ENCODE measurements at regions not wholly inside any gene's neighbourhood (a gene's known extent, or its start where the extent isn't known, plus 50 kb on each side); places are given as distances from the start of the nearest gene placed in this dataset.

DNA sequence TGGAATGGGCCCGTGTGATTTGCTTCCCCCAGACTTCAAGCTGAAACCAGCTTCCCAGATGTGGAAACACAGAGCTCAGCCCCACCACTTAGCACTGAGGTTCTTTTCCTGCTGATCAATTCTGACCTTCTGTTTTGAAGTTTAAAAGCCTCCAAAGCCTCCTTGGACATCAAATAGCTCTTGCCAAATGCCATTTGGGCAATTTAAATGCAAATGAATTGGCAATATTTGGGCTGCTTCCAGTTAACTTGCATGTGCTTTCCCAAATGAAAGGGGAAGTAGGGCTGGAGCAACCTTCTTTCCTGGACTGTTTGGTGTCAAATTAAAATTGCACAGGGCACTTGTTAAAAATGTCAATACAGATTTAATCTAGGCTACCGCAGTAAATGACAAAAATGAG lies 710.5 kb downstream of the TLR4 start:
- Histone ChIP-seq H3K9me3 (ENCODE audit: control insufficient read depth in 2 of 3, insufficient read depth in 1 of 3, low read length in 3 of 3) (no peaks in the 10 kb centered on the region), H3K27me3 (ENCODE audit: control insufficient read depth, insufficient read depth, low read length) (no peaks in the 10 kb centered on the region), H3K27ac (ENCODE audit: low read depth in 2 of 2, low read length in 2 of 2) (no peak overlapping the region), H3K9ac (ENCODE audit: low read length in 3 of 3) (no peak overlapping the region), H3K4me3 (ENCODE audit: low read length in 3 of 3) (no peak overlapping the region), H3K36me3 (ENCODE audit: control insufficient read depth in 2 of 3, insufficient read depth in 3 of 3, low read length in 3 of 3) (no peaks in the 10 kb centered on the region), H3K4me1 (ENCODE audit: control insufficient read depth in 2 of 3, insufficient read depth in 2 of 3, low read depth in 1 of 3, low read length in 3 of 3) (no peaks in the 10 kb centered on the region)
- intact Hi-C loops (cut with DNase I), result no loop called here
- FAIRE-seq, result no peak
- no peak for DNase-seq
- TF ChIP-seq, protein P1, sequence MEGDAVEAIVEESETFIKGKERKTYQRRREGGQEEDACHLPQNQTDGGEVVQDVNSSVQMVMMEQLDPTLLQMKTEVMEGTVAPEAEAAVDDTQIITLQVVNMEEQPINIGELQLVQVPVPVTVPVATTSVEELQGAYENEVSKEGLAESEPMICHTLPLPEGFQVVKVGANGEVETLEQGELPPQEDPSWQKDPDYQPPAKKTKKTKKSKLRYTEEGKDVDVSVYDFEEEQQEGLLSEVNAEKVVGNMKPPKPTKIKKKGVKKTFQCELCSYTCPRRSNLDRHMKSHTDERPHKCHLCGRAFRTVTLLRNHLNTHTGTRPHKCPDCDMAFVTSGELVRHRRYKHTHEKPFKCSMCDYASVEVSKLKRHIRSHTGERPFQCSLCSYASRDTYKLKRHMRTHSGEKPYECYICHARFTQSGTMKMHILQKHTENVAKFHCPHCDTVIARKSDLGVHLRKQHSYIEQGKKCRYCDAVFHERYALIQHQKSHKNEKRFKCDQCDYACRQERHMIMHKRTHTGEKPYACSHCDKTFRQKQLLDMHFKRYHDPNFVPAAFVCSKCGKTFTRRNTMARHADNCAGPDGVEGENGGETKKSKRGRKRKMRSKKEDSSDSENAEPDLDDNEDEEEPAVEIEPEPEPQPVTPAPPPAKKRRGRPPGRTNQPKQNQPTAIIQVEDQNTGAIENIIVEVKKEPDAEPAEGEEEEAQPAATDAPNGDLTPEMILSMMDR (IDR thresholded peaks at IDR 0.05; ENCODE audit: borderline replicate concordance, extremely low read depth, insufficient read depth), result no peak

DNA sequence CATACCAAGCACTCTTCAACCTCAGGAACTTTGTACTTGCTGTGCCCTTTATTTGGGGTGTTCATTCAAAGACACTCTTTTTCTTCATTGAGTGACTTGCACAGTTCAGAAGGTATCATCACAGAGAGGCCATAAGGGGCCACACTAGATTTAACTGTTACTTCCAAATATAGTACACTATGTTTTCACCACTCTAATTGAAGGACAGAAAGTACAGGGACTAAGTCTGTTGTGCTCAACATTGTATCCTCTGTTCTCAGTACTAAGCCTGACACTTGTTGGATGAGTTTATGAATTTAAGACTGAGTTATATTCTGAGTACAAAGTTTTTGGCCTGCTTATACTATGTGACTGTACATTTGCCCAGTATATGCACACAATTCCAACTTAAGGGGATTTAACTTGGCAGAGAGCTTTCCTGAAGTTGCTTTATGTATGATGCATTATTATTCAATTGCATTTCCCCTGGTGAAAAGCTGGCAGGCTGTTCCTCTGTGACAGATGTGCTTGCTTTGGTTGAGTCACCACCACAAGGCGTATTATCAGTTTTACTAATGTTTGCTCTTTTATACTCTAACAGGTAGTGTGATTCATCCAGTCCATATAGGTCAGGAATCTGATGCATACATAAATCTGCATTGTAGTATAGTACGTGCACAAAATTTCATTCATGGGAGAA lies 714.8 kb downstream of the TLR4 start:
- no peak for DNase-seq

DNA sequence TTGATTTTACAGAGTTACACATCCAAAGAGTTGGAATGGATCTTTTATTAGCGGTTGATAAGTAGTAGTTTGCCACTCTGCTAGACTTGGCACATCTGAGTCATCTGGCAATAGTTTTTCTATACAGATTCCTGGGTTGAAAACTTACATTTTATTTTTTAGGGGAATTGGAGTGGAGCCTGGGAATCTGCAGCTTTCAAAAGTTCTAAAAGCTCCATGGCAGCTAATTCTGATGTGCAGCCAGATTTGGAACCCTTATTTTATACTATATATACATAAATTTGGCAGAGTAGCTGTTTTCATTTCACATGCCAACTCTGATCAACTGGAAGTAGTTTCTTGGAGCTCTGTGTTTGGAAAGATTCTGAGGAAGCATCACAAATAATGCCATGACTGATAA lies 715.5 kb downstream of the TLR4 start:
- H3K4me1 ChIP-seq (ENCODE audit: control insufficient read depth in 2 of 3, insufficient read depth in 2 of 3, low read depth in 1 of 3, low read length in 3 of 3), result no peaks in the 10 kb centered on the region
- no peak for FAIRE-seq
- no peaks in the 10 kb centered on the region for H3K36me3 ChIP-seq (ENCODE audit: control insufficient read depth in 2 of 3, insufficient read depth in 3 of 3, low read length in 3 of 3)
- no peaks in the 10 kb centered on the region for H3K27me3 ChIP-seq (ENCODE audit: control insufficient read depth, insufficient read depth, low read length)
- no peak overlapping the region for H3K27ac ChIP-seq (ENCODE audit: low read depth in 2 of 2, low read length in 2 of 2)
- intact Hi-C loops (cut with DNase I), result no loop called here
- TF ChIP-seq, protein P1 (IDR thresholded peaks at IDR 0.05; ENCODE audit: borderline replicate concordance, extremely low read depth, insufficient read depth), result no peak
- DNase-seq, result no peak
- no peaks in the 10 kb centered on the region for H3K9me3 ChIP-seq (ENCODE audit: control insufficient read depth in 2 of 3, insufficient read depth in 1 of 3, low read length in 3 of 3)
- no peak overlapping the region for H3K4me3 ChIP-seq (ENCODE audit: low read length in 3 of 3)
- no peak overlapping the region for H3K9ac ChIP-seq (ENCODE audit: low read length in 3 of 3)

More for the DNA sequence above, 714.8 kb downstream of the TLR4 start:
- Histone ChIP-seq H3K9ac (ENCODE audit: low read length in 3 of 3) (no peak overlapping the region), H3K27me3 (ENCODE audit: control insufficient read depth, insufficient read depth, low read length) (no peaks in the 10 kb centered on the region), H3K9me3 (ENCODE audit: control insufficient read depth in 2 of 3, insufficient read depth in 1 of 3, low read length in 3 of 3) (no peaks in the 10 kb centered on the region), H3K27ac (ENCODE audit: low read depth in 2 of 2, low read length in 2 of 2) (no peak overlapping the region), H3K36me3 (ENCODE audit: control insufficient read depth in 2 of 3, insufficient read depth in 3 of 3, low read length in 3 of 3) (no peaks in the 10 kb centered on the region), H3K4me3 (ENCODE audit: low read length in 3 of 3) (no peak overlapping the region), H3K4me1 (ENCODE audit: control insufficient read depth in 2 of 3, insufficient read depth in 2 of 3, low read depth in 1 of 3, low read length in 3 of 3) (no peaks in the 10 kb centered on the region)
- FAIRE-seq, result no peak
- intact Hi-C loops (cut with DNase I), result no loop called here
- TF ChIP-seq, protein P1 (IDR thresholded peaks at IDR 0.05; ENCODE audit: borderline replicate concordance, extremely low read depth, insufficient read depth), result no peak

DNA sequence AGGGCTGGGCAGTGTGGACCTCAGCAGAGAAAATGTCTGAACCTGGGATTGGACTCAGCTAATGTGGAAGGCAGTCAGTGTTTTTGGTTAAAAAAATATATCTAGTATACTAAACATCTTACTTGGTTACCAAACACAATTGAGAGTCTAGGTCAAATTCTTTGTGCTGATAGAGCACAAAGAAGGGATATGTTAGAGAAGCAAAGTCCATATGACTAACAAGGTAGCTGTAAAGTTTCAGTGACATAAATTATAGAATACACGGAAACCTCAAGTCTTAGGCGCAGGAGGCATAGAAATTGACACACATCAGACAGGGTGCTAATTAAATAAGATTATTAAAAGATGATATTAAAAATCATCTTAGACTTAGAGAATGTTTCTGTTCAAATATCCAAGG lies 718.3 kb downstream of the TLR4 start:
- Histone ChIP-seq H3K4me1 (ENCODE audit: control insufficient read depth in 2 of 3, insufficient read depth in 2 of 3, low read depth in 1 of 3, low read length in 3 of 3) (no peaks in the 10 kb centered on the region), H3K27me3 (ENCODE audit: control insufficient read depth, insufficient read depth, low read length) (no peaks in the 10 kb centered on the region), H3K36me3 (ENCODE audit: control insufficient read depth in 2 of 3, insufficient read depth in 3 of 3, low read length in 3 of 3) (no peaks in the 10 kb centered on the region), H3K27ac (ENCODE audit: low read depth in 2 of 2, low read length in 2 of 2) (no peak overlapping the region), H3K9me3 (ENCODE audit: control insufficient read depth in 2 of 3, insufficient read depth in 1 of 3, low read length in 3 of 3) (no peaks in the 10 kb centered on the region), H3K9ac (ENCODE audit: low read length in 3 of 3) (no peak overlapping the region), H3K4me3 (ENCODE audit: low read length in 3 of 3) (no peak overlapping the region)
- no peak for DNase-seq
- intact Hi-C loops (cut with DNase I), result no loop called here
- no peak for FAIRE-seq
- TF ChIP-seq, protein P1 (IDR thresholded peaks at IDR 0.05; ENCODE audit: borderline replicate concordance, extremely low read depth, insufficient read depth), result no peak
